IMR-90 (cell line): ENCODE measurements at regions not wholly inside any gene's neighbourhood (a gene's known extent, or its start where the extent isn't known, plus 50 kb on each side); places are given as distances from the start of the nearest gene placed in this dataset.
A peak's percentile ranks its signal among the peaks of the same experiment; 100 is the strongest.

Experiments
- ATAC-seq: fragments of 200-7000 bp; cut with Tn5 transposase; 2 replicates; pipeline ENCODE4 v1.9.1; 2020; ENCODE audit warnings: low read depth, mild to moderate bottlenecking, moderate library complexity
- BruUV-seq: library from RNA; stranded (reverse); fragments of 400-500 nt; replicated peaks from 2 replicates; lab custom pipeline; 2021; lab: Mats Ljungman, UMichigan
- CTCF ChIA-PET: fragments of 300-600 bp; formaldehyde crosslinking; extraction: SDS; loops from one replicate; lab custom pipeline; 2021; ENCODE audit warnings: antibody characterized with exemption; lab: Yijun Ruan, JAX
- POLR2A ChIA-PET: fragments of 300-600 bp; sonication (Branson Sonifier 250); formaldehyde crosslinking; loops from one replicate; lab custom pipeline; 2022; ENCODE audit warnings: antibody characterized with exemption; ENCODE audit not compliant: unreplicated experiment; lab: Charles Lee
- DNase-seq: peaks from one replicate; pipeline ENCODE4 v3.0.0; 2013
- H2AFZ ChIP-seq: replicated peaks from 2 replicates; pipeline ENCODE3; 2013; ENCODE audit warnings: low read length, mild to moderate bottlenecking; ENCODE audit not compliant: poor library complexity
- H2AK5ac ChIP-seq: 2 replicates; pipeline ENCODE4 v1.6.1; 2013; ENCODE audit warnings: low read depth, low read length, inconsistent platforms
- H2AK9ac ChIP-seq: replicated peaks from 2 replicates; pipeline ENCODE3; 2013; ENCODE audit warnings: mild to moderate bottlenecking, low read depth, low read length, moderate library complexity; ENCODE audit not compliant: poor library complexity
- H2BK120ac ChIP-seq: 2 replicates; pipeline ENCODE4 v1.6.1; 2013; ENCODE audit warnings: low read depth, low read length, inconsistent platforms
- H2BK15ac ChIP-seq: 3 replicates; pipeline ENCODE4 v1.6.1; 2013; ENCODE audit warnings: low read depth, low read length, inconsistent platforms
- H2BK20ac ChIP-seq: 2 replicates; pipeline ENCODE4 v1.6.1; 2013; ENCODE audit warnings: low read depth, mild to moderate bottlenecking, inconsistent platforms, low read length, moderate library complexity
- H2BK5ac ChIP-seq: 2 replicates; pipeline ENCODE4 v1.6.1; 2013; ENCODE audit warnings: mild to moderate bottlenecking, low read depth, low read length, inconsistent platforms; ENCODE audit not compliant: poor library complexity, severe bottlenecking
- H3K14ac ChIP-seq: replicated peaks from 2 replicates; pipeline ENCODE4 v1.6.1; 2013; ENCODE audit warnings: low read depth, low read length, inconsistent platforms
- H3K18ac ChIP-seq: 2 replicates; pipeline ENCODE4 v1.6.1; 2013; ENCODE audit warnings: low read depth, low read length, control low read depth
- H3K23ac ChIP-seq: 2 replicates; pipeline ENCODE4 v1.6.1; 2013; ENCODE audit warnings: low read depth, low read length, inconsistent platforms
- H3K27ac ChIP-seq: 2 replicates; pipeline ENCODE4 v1.5.1; 2013; ENCODE audit warnings: mild to moderate bottlenecking, control low read depth, low read length; ENCODE audit not compliant: insufficient read depth
- H3K27me3 ChIP-seq: 2 replicates; pipeline ENCODE4 v1.6.1; 2013; ENCODE audit warnings: low read length; ENCODE audit not compliant: control insufficient read depth, insufficient read depth
- H3K36me3 ChIP-seq: 2 replicates; pipeline ENCODE4 v1.6.1; 2013; ENCODE audit warnings: low read length, mixed read lengths; ENCODE audit not compliant: control insufficient read depth, insufficient read depth
- H3K4ac ChIP-seq: 2 replicates; pipeline ENCODE4 v1.6.1; 2013; ENCODE audit warnings: low read depth, low read length, inconsistent platforms
- H3K4me1 ChIP-seq: 2 replicates; pipeline ENCODE4 v1.6.1; 2013; ENCODE audit warnings: low read length, mixed read lengths; ENCODE audit not compliant: control insufficient read depth, insufficient read depth
- H3K4me2 ChIP-seq: 2 replicates; pipeline ENCODE4 v1.6.1; 2013; ENCODE audit warnings: low read depth, mild to moderate bottlenecking, control low read depth, low read length, moderate library complexity
- H3K4me3 ChIP-seq: 2 replicates; pipeline ENCODE4 v1.5.1; 2013; ENCODE audit warnings: low read depth, mild to moderate bottlenecking, control low read depth, low read length, moderate library complexity; ENCODE audit not compliant: insufficient read depth
- H3K56ac ChIP-seq: 2 replicates; pipeline ENCODE4 v1.6.1; 2013; ENCODE audit warnings: low read length, inconsistent platforms; ENCODE audit not compliant: insufficient read depth; ENCODE audit errors: extremely low read depth
- H3K79me1 ChIP-seq, 2 experiments: 2 replicates each; pipeline ENCODE4 v1.6.1; 2013; ENCODE audit warnings: low read length in 2 of 2, inconsistent platforms in 1 of 2, low read depth in 1 of 2
- H3K9ac ChIP-seq: 2 replicates; pipeline ENCODE4 v1.6.1; 2013; ENCODE audit warnings: low read depth, low read length, control low read depth
- H3K9me1 ChIP-seq: 2 replicates; pipeline ENCODE4 v1.6.1; 2013; ENCODE audit warnings: low read length, inconsistent platforms; ENCODE audit not compliant: insufficient read depth
- H3K9me3 ChIP-seq: 2 replicates; pipeline ENCODE4 v1.6.1; 2013; ENCODE audit warnings: low read length; ENCODE audit not compliant: control insufficient read depth, insufficient read depth
- H4K20me1 ChIP-seq: 2 replicates; pipeline ENCODE4 v1.6.1; 2013; ENCODE audit warnings: low read length, inconsistent platforms; ENCODE audit not compliant: insufficient read depth
- H4K5ac ChIP-seq: 2 replicates; pipeline ENCODE4 v1.6.1; 2013; ENCODE audit warnings: mild to moderate bottlenecking, low read depth, low read length, control low read depth
- H4K8ac ChIP-seq, 2 experiments: 2 replicates each; pipeline ENCODE4 v1.6.1; 2013; ENCODE audit warnings: low read depth in 2 of 2, low read length in 2 of 2, control low read depth in 1 of 2, inconsistent platforms in 1 of 2
- H4K91ac ChIP-seq: 2 replicates; pipeline ENCODE4 v1.6.1; 2013; ENCODE audit warnings: low read depth, low read length, inconsistent platforms; ENCODE audit not compliant: insufficient read depth
- CEBPB ChIP-seq: IDR thresholded peaks from 2 replicates; pipeline ENCODE4 v1.6.1; 2012; ENCODE audit warnings: low read depth, low read length, improper control_type of control experiment
- FOS ChIP-seq: fragments of 150-350 bp; IDR thresholded peaks from 2 replicates; pipeline ENCODE4 v1.6.1; 2016; ENCODE audit warnings: low read depth, low read length
- MXI1 ChIP-seq: IDR thresholded peaks from 2 replicates; pipeline ENCODE4 v1.6.1; 2012; ENCODE audit warnings: low read depth, mild to moderate bottlenecking, low read length, moderate library complexity, borderline replicate concordance
- NFE2L2 ChIP-seq: fragments of 150-350 bp; IDR thresholded peaks from 2 replicates; pipeline ENCODE4 v1.6.1; 2016; ENCODE audit warnings: low read depth, mild to moderate bottlenecking, low read length
- WGBS, 2 experiments: methylation state at CpG; one replicate each; pipeline versions ENCODE4 v1.1.5 to v1.1.7; 2013; ENCODE audit warnings: missing lambda C conversion rate in 2 of 2; ENCODE audit not compliant: insufficient read length in 1 of 2; ENCODE audit errors: extremely low coverage in 2 of 2; 5-methylcytosine and 5-hydroxymethylcytosine counted together
- dilution Hi-C: fragments of 300-500 bp; cut with HindIII; formaldehyde crosslinking; loops from one replicate; pipeline ENCODE4 v1.14.3; 2018; ENCODE audit warnings: low sequenced_read_pairs; ENCODE audit not compliant: unreplicated experiment
- in situ Hi-C: fragments of 300-500 bp; cut with MboI; formaldehyde crosslinking; loops from 3 replicates; pipeline ENCODE4 v1.14.3; 2019; ENCODE audit warnings: low sequenced_read_pairs, inconsistent platforms, mixed read lengths
- intact Hi-C: fragments of 100-400 bp; cut with micrococcal nuclease; formaldehyde crosslinking; loops from 2 replicates; pipeline ENCODE4 v1.10.0; 2022

- no peak for TF ChIP-seq MXI1
These were observed 429.1 kb upstream of the ARGLU1 start (continued) for GRCh38 chr13:106996867-106997618.

- H2AFZ ChIP-seq, result no peak overlapping the region
- BruUV-seq, result no TSS peak
- no peak overlapping the region for H2AK9ac ChIP-seq
- no peaks in the 10 kb centered on the region for H3K9me3 ChIP-seq
- no peaks in the 10 kb centered on the region for H4K20me1 ChIP-seq
- H3K4me1 ChIP-seq, result peaks cover 5% of the 10 kb centered on the region; the same call in 1 of the 2 replicates
- 0 out of 2 replicates have a peak overlapping the region, but pooled peaks have one; percentile 42 for H3K14ac ChIP-seq
- ATAC-seq (peak; percentile 63), DNase-seq (peak; percentile 43)
- WGBS, 2 experiments, result no CpG with 5 or more reads among the region's 1 CpG
- no peak overlapping the region for H3K23ac ChIP-seq
- H3K9ac ChIP-seq, result no peak overlapping the region
- H3K27me3 ChIP-seq, result no peaks in the 10 kb centered on the region
- POLR2A ChIA-PET, result no interaction called here
- no peak overlapping the region for H4K5ac ChIP-seq
- peak overlapping the region; percentile 39 for H2BK120ac ChIP-seq
- no peak overlapping the region for H4K8ac ChIP-seq
- no peak overlapping the region for H3K27ac ChIP-seq
- H3K79me1 ChIP-seq, result no peaks in the 10 kb centered on the region
- no peak overlapping the region for H3K4me3 ChIP-seq
- in situ Hi-C loops, result no loop called here
- H2BK5ac ChIP-seq, result peak overlapping the region; percentile 24
- H2BK20ac ChIP-seq, result peak overlapping the region; percentile 21; the same call in 1 of the 2 replicates
- H2BK15ac ChIP-seq, result no peak overlapping the region
- no peak overlapping the region for H2AK5ac ChIP-seq
- no peaks in the 10 kb centered on the region for H3K36me3 ChIP-seq
- peak overlapping the region; percentile 54; the same call in 1 of the 2 replicates for H3K4me2 ChIP-seq
- peak; percentile 35; the same call in 1 of the 2 replicates for TF ChIP-seq CEBPB
- no peak for TF ChIP-seq NFE2L2
- TF ChIP-seq MXI1, result no peak
- TF ChIP-seq FOS, result peak; percentile 52
- 0 out of 2 replicates have a peak overlapping the region, but pooled peaks have one; percentile 30 for H3K4ac ChIP-seq
- dilution Hi-C loops, result no loop called here
- H3K9me1 ChIP-seq, result no peaks in the 10 kb centered on the region
- H3K56ac ChIP-seq, result no peak overlapping the region
- H4K91ac ChIP-seq, result no peak overlapping the region
- CTCF ChIA-PET, result interaction anchor here (0.7 to 1.0 kb wide), 3 partner anchors 10 to 63 kb away, joined by 4 to 5 read pairs (median 4); no protein-coding TSS in a partner anchor
- intact Hi-C loops, result loop anchor here (5.0 kb wide), 1 partner anchor 42 kb away; no protein-coding TSS in a partner anchor
- H3K18ac ChIP-seq, result peak overlapping the region; percentile 61; the same call in 1 of the 2 replicates
These were observed 422.7 kb upstream of the ARGLU1 start for GRCh38 chr13:106990594-106990993.
